Keratinocyte (primary cell): ENCODE measurements at regions not wholly inside any gene's neighbourhood (a gene's known extent, or its start where the extent isn't known, plus 50 kb on each side); places are given as distances from the start of the nearest gene placed in this dataset.
"Not testable (repeated sequence)": the region's sequence is repeated elsewhere in the genome, so short reads cannot be mapped to it uniquely, and the experiment has no call there.

Experiments
- DNase-seq: peaks from one replicate; pipeline ENCODE4 v3.0.0-alpha.2; 2011; ENCODE audit warnings: low read depth, missing footprints, low spot score
- FAIRE-seq: peaks from 2 replicates; lab custom pipeline; 2011; peaks lifted over from hg19 to GRCh38; lab: Jason Lieb, UNC
- H2AFZ ChIP-seq: 2 replicates; pipeline ENCODE4 v1.6.0; 2012; ENCODE audit warnings: low read length, control low read depth, inconsistent platforms; ENCODE audit not compliant: control insufficient read depth
- H3K27ac ChIP-seq: 2 replicates; pipeline ENCODE4 v1.5.1; 2011; ENCODE audit warnings: low read length; ENCODE audit not compliant: control insufficient read depth, insufficient read depth
- H3K27me3 ChIP-seq: 3 replicates; pipeline ENCODE4 v1.6.0; 2011; ENCODE audit warnings: low read length; ENCODE audit not compliant: control insufficient read depth, insufficient read depth; ENCODE audit errors: extremely low read depth
- H3K36me3 ChIP-seq, 2 experiments: 2 replicates in 1 of 2; 3 replicates in 1 of 2; pipeline ENCODE4 v1.5.1; 2011; ENCODE audit warnings: low read length in 2 of 2, mild to moderate bottlenecking in 1 of 2; ENCODE audit not compliant: control insufficient read depth in 2 of 2, insufficient read depth in 2 of 2; ENCODE audit errors: extremely low read depth in 1 of 2
- H3K4me1 ChIP-seq: 3 replicates; pipeline ENCODE4 v1.5.1; 2011; ENCODE audit warnings: low read length; ENCODE audit not compliant: control insufficient read depth, insufficient read depth; ENCODE audit errors: extremely low read depth
- H3K4me2 ChIP-seq: 3 replicates; pipeline ENCODE4 v1.6.0; 2011; ENCODE audit warnings: low read depth, low read length; ENCODE audit not compliant: control insufficient read depth, insufficient read depth; ENCODE audit errors: extremely low read depth
- H3K4me3 ChIP-seq, 3 experiments: fragments of 200-600 bp in 1 of 3; sonication (generic) in 1 of 3; 2 replicates in 2 of 3; 3 replicates in 1 of 3; pipeline ENCODE4 v1.5.1; 2011 to 2016; ENCODE audit warnings: low read length in 3 of 3, mild to moderate bottlenecking in 3 of 3, control low read depth in 2 of 3, inconsistent platforms in 1 of 3, low read depth in 1 of 3, mixed read lengths in 1 of 3, mixed run types in 1 of 3, moderate library complexity in 1 of 3; ENCODE audit not compliant: control insufficient read depth in 2 of 3, insufficient read depth in 2 of 3; ENCODE audit errors: extremely low read depth in 1 of 3
- H3K79me2 ChIP-seq: 2 replicates; pipeline ENCODE4 v1.6.0; 2012; ENCODE audit warnings: low read length; ENCODE audit not compliant: control insufficient read depth, insufficient read depth
- H3K9ac ChIP-seq: 3 replicates; pipeline ENCODE4 v1.6.0; 2011; ENCODE audit warnings: low read length; ENCODE audit not compliant: control insufficient read depth, insufficient read depth; ENCODE audit errors: extremely low read depth
- H3K9me1 ChIP-seq: 3 replicates; pipeline ENCODE4 v1.6.0; 2011; ENCODE audit warnings: low read length; ENCODE audit not compliant: control insufficient read depth, insufficient read depth; ENCODE audit errors: extremely low read depth
- H3K9me3 ChIP-seq: 2 replicates; pipeline ENCODE4 v1.5.1; 2012; ENCODE audit warnings: low read depth, low read length; ENCODE audit not compliant: control insufficient read depth
- H4K20me1 ChIP-seq: 3 replicates; pipeline ENCODE4 v1.6.0; 2011; ENCODE audit warnings: low read length; ENCODE audit not compliant: control insufficient read depth, insufficient read depth; ENCODE audit errors: extremely low read depth
- CTCF ChIP-seq, 3 experiments: IDR thresholded peaks in 1 of 3; conservative IDR thresholded peaks in 1 of 3; optimal IDR thresholded peaks in 1 of 3; 2 replicates in 2 of 3; 3 replicates in 1 of 3; pipeline versions ENCODE3 to v1.5.1; 2011; ENCODE audit warnings: low read length in 3 of 3, mild to moderate bottlenecking in 3 of 3, moderate library complexity in 2 of 3, control low read depth in 1 of 3, inconsistent platforms in 1 of 3; ENCODE audit not compliant: insufficient read depth in 2 of 3; ENCODE audit errors: extremely low read depth in 1 of 3
- EZH2 ChIP-seq: IDR thresholded peaks from one replicate; pipeline ENCODE4 v1.6.1; 2012; ENCODE audit warnings: inconsistent platforms, mild to moderate bottlenecking, low read length, moderate library complexity
- dilution Hi-C: fragments of 300-500 bp; cut with MboI; formaldehyde crosslinking; loops from one replicate; pipeline ENCODE4 v1.7.0; 2020; ENCODE audit warnings: low sequenced_read_pairs; ENCODE audit not compliant: extremely low pct_ligation_motif_present

GRCh38 chr5:96168833-96169232 is 207.2 kb upstream of the ELL2 start:
- H3K9me3 ChIP-seq, FAIRE-seq, dilution Hi-C loops, H2AFZ ChIP-seq, H3K79me2 ChIP-seq, H3K4me1 ChIP-seq, H3K27me3 ChIP-seq, H3K9ac ChIP-seq, H3K27ac ChIP-seq, DNase-seq, H4K20me1 ChIP-seq, H3K4me3 ChIP-seq, H3K36me3 ChIP-seq, H3K9me1 ChIP-seq, H3K4me2 ChIP-seq: not testable (repeated sequence)

- FAIRE-seq (no peak), DNase-seq (no peak)
- no peak overlapping the region for H3K27ac ChIP-seq
- no peak overlapping the region for H3K9ac ChIP-seq
- H3K9me3 ChIP-seq = no peaks in the 10 kb centered on the region
- dilution Hi-C loops = no loop called here
- peaks cover 31% of the 10 kb centered on the region for H3K4me1 ChIP-seq
- H3K9me1 ChIP-seq = no peaks in the 10 kb centered on the region
- no peaks in the 10 kb centered on the region for H3K79me2 ChIP-seq
- H3K36me3 ChIP-seq = no peaks in the 10 kb centered on the region
- H3K4me3 ChIP-seq = no peak overlapping the region
- TF ChIP-seq CTCF (optimal IDR thresholded peaks at IDR 0.05 in 1 of 3, IDR thresholded peaks at IDR 0.05 in 1 of 3, conservative IDR thresholded peaks at IDR 0.05 in 1 of 3; ENCODE audit: extremely low read depth in 1 of 3, insufficient read depth in 2 of 3, low read length in 3 of 3) = no peak
- no peak for TF ChIP-seq EZH2
- H4K20me1 ChIP-seq = no peaks in the 10 kb centered on the region
- H3K27me3 ChIP-seq = no peaks in the 10 kb centered on the region
- no peak overlapping the region for H3K4me2 ChIP-seq
- H2AFZ ChIP-seq = no peak overlapping the region
Measured at GRCh38 chr5:96159043-96159442, 197.4 kb upstream of the ELL2 start.

GRCh38 chr5:96157841-96158291 is 196.2 kb upstream of the ELL2 start:
- peak overlapping the region; percentile 0 for H2AFZ ChIP-seq

More at GRCh38 chr5:96157841-96158291, 196.2 kb upstream of the ELL2 start:
- Histone ChIP-seq H3K4me2 (peak overlapping the region; percentile 54), H3K4me3 (no peak overlapping the region), H3K4me1 (peaks cover 31% of the 10 kb centered on the region), H3K79me2 (no peaks in the 10 kb centered on the region), H3K9ac (no peak overlapping the region), H3K27ac (peak overlapping the region; percentile 77), H3K36me3 (no peaks in the 10 kb centered on the region), H3K27me3 (no peaks in the 10 kb centered on the region), H3K9me1 (no peaks in the 10 kb centered on the region), H4K20me1 (no peaks in the 10 kb centered on the region), H3K9me3 (no peaks in the 10 kb centered on the region)
- no peak for FAIRE-seq
- dilution Hi-C loops = no loop called here
- no peak for TF ChIP-seq EZH2
- TF ChIP-seq CTCF (optimal IDR thresholded peaks at IDR 0.05 in 1 of 3, IDR thresholded peaks at IDR 0.05 in 1 of 3, conservative IDR thresholded peaks at IDR 0.05 in 1 of 3; ENCODE audit: extremely low read depth in 1 of 3, insufficient read depth in 2 of 3, low read length in 3 of 3) = no peak
- DNase-seq = no peak
